ENCODE measurements at regions not wholly inside any gene's neighbourhood (a gene's known extent, or its start where the extent isn't known, plus 50 kb on each side); places are given as distances from the start of the nearest gene placed in this dataset.

GRCh38 chr7:24501443-24502134 is 71.7 kb upstream of the PALS2 start:
- no peak for DNase-seq (ENCODE audit: extremely low read depth in 1 of 11, low read depth in 9 of 11, low spot score in 4 of 11)

- no peak for DNase-seq (ENCODE audit: extremely low read depth in 1 of 11, low read depth in 9 of 11, low spot score in 4 of 11)
Observed at GRCh38 chr7:24502135-24502488, 71.1 kb upstream of the PALS2 start.

- DNase-seq (ENCODE audit: extremely low read depth in 1 of 11, low read depth in 9 of 11, low spot score in 4 of 11): no peak
Observed at GRCh38 chr7:24503506-24503905, 69.7 kb upstream of the PALS2 start.

- DNase-seq (ENCODE audit: extremely low read depth in 1 of 11, low read depth in 9 of 11, low spot score in 4 of 11): no peak
Observed at GRCh38 chr7:24504040-24504439, 69.2 kb upstream of the PALS2 start.

GRCh38 chr7:24504836-24505235 is 68.4 kb upstream of the PALS2 start:
- DNase-seq (ENCODE audit: extremely low read depth in 1 of 11, low read depth in 9 of 11, low spot score in 4 of 11): no peak

- DNase-seq (ENCODE audit: extremely low read depth in 1 of 11, low read depth in 9 of 11, low spot score in 4 of 11): no peak
Observed at GRCh38 chr7:24505968-24506367, 67.3 kb upstream of the PALS2 start.

- DNase-seq (ENCODE audit: extremely low read depth in 1 of 11, low read depth in 9 of 11, low spot score in 4 of 11): no peak
Observed at GRCh38 chr7:24508316-24508715, 64.9 kb upstream of the PALS2 start.

GRCh38 chr7:24510759-24511158 is 62.5 kb upstream of the PALS2 start:
- DNase-seq (ENCODE audit: extremely low read depth in 1 of 11, low read depth in 9 of 11, low spot score in 4 of 11): no peak

GRCh38 chr7:24517166-24517565 is 56.1 kb upstream of the PALS2 start:
- DNase-seq (ENCODE audit: extremely low read depth in 1 of 11, low read depth in 9 of 11, low spot score in 4 of 11): no peak

GRCh38 chr7:24521917-24522623 is 51.2 kb upstream of the PALS2 start:
- DNase-seq (ENCODE audit: extremely low read depth in 1 of 11, low read depth in 9 of 11, low spot score in 4 of 11): no peak
